ENCODE measurements at regions not wholly inside any gene's neighbourhood (a gene's known extent, or its start where the extent isn't known, plus 50 kb on each side); places are given as distances from the start of the nearest gene placed in this dataset.

DNA sequence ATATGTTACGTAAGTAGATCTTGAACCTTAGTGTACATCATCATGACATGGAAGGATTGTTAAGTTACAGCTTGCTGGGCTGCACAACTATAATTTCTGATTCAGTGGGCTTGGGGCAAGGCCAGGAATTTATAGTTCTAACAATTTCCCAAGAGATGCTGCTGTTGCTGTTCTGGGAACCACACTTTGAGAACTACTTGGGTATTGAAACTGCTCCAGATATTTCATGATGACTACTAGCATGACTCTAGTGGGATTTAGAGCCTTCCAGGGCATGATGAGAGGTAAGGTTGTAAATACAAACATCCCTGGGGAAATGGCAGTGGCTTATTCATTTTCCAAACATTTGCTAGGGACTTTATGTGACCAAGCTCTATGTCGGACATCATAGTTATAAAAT, 904.8 kb upstream of the SEL1L start:
- DNase-seq (ENCODE audit: low read depth in 2 of 2), result no peak

DNA sequence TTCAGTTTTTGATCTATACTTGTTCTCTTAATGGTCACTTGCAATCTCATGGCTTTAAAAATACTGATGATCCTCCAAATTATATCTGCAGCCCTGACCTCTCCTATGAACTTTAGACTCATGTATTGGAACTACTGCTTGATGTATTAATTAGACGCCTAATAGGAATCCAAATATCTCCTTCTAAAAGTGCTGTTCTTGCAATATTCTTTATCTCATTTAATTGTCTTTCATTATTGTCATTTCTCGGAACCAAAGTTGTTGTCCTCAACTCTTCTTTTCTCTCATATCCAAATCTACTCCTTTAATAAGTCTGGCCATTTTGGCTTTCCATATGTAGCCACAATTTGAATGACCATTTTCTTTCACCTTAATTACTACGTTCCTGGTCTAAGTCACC, 907.6 kb upstream of the SEL1L start:
- DNase-seq (ENCODE audit: low read depth in 2 of 2), result no peak

DNA sequence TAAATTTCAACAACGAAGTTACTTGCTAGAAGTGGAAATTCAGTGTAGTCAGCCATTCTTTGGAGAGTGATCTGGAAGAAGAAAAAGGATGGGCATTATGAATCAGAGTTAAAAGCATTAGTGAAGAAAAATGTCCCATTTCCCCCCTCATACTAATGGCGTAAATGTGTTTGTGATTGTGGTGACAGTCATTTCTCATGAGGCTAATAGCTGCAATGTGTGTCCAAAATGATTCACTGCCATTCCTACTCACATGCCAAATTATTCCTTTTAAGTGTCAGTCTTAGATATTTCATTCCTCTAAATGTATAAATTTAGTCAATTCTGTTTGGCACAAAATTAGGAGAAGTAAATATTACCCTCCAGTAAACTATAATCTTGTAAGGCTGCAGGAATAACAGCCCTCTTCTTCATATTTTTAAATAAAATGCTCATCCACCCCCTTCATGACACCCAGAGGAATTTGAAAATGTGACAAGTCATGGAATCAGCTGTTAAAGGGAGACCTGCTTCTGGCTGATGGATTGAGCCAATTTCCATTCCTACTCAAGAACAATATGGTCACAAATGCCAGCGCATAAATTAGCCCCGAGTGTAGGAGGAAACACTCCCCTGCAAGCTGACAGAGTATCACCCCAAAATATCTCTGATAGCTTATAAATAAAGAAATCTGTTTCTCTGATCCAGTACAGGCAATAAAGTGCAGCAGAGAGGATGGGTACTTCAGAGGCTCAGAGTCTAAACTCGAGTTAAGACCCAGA, 912.3 kb upstream of the SEL1L start:
- DNase-seq (ENCODE audit: low read depth in 2 of 2), result no peak

DNA sequence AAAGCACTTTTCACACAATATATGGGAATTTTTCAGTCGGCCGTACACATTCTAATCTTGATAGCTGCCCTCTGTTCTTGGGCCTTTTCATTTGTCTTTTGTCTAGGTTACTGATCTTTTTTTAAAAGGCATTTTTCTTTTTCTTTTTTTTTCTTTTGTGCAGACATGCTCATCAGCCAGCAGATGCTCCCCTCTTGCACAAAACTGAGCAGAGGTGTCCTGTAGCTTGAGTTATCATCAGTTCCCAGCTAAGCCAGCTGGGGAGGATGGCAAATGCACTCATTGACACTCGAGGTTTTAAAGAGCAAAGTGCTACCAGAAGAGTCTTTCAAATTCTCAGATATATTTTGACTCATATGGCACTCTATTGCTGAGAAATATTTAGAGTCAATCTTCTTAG, 913.9 kb upstream of the SEL1L start:
- no peak for DNase-seq (ENCODE audit: low read depth in 2 of 2)

DNA sequence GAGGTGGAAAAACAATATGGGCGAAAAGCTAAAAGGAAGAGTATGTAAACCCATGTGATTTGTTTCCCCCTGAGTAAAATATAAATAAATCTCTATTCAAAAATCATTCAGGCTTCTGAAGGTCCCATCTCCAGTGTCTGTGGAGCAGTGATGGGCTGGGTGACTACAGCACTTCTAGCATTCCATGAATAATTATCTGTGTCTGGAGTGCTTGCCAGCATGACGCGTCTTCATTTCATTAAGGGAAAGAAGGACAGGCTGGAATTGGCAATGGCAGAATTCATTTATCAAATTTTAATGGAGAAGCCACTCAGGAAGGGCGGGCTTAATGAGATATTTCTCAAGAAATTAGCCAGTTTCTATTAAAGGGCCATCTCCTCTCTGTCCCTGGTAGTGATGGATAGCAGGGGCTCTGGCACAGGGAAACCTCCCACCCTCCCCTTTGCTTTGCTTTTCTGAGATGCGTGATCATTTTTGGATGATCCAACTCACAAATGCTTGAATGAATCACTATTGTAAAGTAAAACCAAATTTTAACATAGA, 916.3 kb upstream of the SEL1L start:
- DNase-seq (ENCODE audit: low read depth in 2 of 2), result no peak

DNA sequence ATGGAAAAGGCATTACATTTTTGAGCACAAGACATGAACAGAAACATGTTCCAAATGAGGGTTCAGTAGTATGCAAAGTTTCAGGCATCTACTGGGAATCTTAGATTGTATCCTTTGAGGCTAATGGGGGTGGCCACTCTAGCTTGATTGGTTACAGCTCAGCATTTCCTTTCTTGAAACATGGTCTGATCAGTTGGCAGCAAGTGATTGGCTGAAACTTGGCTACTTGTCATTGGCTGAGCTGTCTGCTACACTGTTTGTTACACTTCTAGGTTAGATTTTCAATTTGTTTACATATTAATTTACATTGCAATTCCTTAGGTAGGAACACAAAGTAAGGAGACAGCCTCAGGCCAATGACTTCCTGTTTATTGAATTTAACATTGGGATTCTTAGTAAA, 918.0 kb upstream of the SEL1L start:
- DNase-seq (ENCODE audit: low read depth in 2 of 2), result no peak

DNA sequence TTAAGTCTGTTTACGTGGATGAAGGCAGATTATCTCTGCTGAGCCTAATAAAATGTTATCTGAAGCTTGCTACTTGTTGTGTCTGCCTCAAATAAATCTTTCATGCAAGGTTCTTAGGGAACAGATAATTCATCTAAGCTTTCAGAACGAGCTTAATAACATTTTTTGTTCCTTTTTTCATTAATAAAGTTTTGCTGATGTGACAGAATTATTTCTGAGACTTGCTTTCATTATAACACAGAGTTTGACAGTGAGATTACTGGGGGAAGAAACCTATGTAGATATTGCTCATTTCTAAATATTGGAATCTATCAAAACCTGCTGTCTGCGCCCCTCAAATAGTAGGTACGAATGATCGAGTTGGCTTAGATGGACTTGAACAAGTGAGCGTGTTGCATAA, 948.7 kb upstream of the SEL1L start:
- DNase-seq (ENCODE audit: low read depth in 2 of 2), result no peak

DNA sequence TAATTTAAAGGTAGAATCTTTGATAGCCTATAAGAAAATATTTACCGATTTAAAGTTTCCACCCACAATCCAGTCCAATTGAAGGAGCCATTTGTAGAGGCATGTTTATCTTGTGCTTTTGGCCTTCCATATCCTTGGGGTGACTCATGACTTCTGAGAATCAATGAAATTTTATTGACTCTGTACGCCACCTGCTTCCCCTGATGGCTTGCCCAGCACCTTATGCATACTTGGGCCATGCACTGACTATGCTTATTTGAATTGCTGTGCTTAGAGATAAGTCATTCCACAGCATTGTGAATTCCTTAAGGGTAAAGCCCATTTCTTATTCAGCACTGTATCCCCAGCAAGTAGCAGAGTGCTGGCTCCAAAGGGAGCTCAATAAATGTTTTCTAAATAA, 954.8 kb upstream of the SEL1L start:
- DNase-seq (ENCODE audit: low read depth in 2 of 2), result no peak

DNA sequence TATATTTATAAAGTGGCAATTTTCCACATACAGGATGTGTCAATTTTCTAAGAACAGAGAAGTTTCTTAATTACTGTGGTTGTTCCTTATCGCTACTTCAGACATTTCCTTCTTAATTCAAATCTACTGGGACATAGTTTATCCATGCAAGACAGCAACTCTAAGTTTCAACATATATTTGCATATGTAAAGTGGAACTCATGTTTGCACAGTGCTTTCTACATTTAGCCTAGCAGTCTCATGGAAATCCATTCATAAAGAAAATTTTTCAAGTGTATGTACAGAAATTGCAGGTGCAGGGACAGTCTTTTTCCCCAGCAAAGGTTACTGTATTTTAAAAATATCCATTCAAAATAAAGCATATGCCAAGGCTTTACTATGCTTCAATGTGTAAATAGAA, 956.7 kb upstream of the SEL1L start:
- no peak for DNase-seq (ENCODE audit: low read depth in 2 of 2)

DNA sequence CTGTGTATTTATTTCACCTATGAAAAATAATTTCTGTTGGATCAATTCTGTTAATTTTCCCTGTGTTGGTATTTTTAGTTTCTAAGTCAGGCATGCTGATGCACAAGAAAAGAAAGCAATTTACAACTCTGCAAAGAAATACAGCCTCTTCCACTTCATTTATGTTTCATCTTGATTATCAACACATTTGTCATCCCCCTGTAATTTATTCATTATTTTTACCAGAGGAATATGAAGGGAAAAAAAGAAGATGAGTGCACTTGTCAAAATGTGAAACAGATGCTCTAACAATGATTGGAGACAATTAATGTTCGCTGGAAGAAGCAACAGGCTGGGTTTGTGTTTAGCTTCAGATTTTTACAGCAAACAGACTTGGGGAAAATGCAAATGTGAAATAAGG, 958.5 kb upstream of the SEL1L start:
- no peak for DNase-seq (ENCODE audit: low read depth in 2 of 2)

DNA sequence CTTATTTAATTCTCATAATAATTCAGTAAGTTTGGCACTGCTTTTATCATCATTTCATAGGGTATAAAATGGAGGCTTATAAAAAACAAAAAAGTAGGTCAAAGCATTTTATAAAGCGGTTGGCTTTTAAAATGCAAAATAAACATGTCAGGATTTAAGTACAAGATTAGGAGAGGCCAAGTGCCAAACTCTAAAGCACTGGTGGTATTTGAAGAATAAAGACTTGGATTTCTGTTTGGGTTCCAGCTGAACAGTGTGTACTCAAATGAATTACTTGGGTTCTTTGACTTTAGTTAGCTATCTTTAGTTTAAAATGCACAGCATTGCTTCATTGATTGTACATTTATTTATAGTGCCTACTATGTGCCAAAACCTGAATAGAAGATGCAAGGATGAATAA, 966.6 kb upstream of the SEL1L start:
- DNase-seq (ENCODE audit: low read depth in 2 of 2), result no peak

DNA sequence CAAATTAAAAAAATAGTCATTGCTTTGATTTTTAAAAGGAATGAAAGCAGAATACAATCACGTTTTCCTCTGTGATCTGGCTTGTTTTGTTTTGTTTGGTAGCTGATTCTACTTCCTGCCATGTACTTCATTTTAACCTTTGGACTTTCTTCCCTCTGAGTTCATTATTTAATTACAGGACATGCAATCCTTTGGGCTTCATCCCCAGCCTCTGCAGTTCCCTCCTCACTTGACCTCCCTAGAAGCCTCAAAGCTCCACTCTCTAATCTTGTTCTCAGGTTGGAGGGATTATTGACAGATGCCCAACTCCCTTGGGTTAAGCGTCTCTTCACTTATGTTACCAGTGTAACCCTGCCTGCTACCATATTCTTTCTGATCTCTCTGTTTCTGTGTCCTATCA, 967.9 kb upstream of the SEL1L start:
- DNase-seq (ENCODE audit: low read depth in 2 of 2), result no peak

DNA sequence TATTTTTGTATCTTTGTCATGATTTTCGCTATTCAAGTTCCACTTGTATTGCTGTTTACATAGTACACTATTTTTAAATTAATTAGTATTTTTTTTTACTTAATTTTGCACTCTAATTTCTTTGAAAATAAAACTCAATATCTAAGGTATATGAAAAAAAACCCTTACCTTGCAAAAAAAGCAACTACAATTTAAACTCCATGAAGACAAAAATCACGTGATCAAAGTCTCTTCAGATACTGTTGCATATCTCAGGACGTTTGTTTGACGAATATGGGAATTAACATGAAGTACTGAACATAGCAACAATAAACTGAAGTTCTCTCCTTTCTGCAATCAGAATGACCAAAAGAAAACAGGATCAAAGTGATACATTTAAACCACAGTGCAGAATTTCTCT, 968.4 kb upstream of the SEL1L start:
- DNase-seq (ENCODE audit: low read depth in 2 of 2), result no peak

DNA sequence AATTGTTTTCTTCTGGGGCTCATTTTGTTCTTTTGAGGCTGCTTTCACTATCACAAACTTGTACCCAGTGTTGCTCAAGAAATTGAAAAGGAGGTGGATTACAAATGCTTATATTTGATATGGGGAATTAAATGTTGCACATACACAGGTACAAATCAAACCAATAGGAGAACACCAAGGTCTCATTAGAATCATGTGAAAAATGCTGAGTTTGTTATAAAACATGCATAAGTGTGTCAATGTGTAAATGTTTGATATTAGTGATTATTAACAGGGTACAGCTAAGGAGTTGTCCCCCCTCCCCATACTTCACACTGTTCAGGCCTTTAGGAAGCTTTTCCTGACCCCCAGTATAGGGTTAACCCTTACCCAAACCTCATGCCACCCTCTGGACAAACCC, 971.2 kb upstream of the SEL1L start:
- DNase-seq (ENCODE audit: low read depth in 2 of 2), result no peak

DNA sequence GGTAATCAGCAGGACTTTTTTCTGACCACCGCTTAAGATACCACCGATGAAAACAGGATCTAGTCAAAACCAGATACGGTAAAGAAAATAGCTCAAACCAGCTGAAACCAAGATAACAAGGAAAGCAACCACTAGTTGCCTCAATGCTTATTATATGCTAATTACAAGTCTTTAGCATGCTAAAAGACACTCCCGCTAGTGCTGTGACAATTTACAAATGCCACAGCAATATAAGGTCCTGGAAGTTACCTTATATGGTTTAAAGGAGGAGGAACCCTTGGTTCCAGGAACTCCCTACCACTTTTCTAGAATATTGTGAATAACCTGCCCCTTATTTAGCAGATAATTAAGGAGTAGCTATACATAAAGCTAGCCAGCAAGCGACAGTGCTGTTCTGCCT, 976.4 kb upstream of the SEL1L start:
- no peak for DNase-seq (ENCODE audit: low read depth in 2 of 2)

DNA sequence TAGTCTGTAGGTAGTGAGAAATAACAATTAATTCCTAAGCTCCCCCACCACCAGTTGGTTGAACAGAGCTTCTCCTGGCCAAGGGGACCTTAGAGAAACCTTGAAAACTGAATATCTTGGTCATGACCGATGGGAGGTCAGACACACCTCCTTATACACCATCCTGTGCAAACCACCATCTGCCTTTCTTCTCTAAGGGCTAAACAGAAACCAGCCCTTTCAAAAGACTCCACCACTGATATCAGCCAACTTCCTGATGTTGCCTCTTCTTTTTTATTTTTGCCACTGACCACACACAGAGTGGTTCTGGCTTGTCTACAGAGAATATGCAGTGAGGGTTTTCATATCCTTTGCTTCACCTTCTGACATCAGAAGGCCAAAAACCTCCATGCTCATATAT, 977.7 kb upstream of the SEL1L start:
- DNase-seq (ENCODE audit: low read depth in 2 of 2), result no peak

DNA sequence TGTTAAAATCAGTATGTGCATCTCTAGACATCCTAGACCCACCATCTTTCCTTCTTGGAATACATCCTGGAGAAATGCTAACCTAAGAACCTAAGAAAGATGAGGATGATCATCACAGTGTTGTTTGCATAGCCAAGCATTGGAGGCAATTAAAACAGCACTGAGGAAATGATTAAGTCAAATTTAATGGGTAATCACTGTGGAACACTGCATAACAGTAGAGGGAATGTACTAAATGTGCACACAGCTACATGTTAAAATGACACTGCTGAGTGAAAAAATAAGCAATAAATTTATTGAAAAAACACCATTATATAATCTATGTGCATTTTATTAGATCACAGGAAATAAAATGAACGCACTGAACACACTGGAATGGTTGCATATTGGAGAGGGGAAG, 987.1 kb upstream of the SEL1L start:
- DNase-seq (ENCODE audit: low read depth in 2 of 2), result no peak

DNA sequence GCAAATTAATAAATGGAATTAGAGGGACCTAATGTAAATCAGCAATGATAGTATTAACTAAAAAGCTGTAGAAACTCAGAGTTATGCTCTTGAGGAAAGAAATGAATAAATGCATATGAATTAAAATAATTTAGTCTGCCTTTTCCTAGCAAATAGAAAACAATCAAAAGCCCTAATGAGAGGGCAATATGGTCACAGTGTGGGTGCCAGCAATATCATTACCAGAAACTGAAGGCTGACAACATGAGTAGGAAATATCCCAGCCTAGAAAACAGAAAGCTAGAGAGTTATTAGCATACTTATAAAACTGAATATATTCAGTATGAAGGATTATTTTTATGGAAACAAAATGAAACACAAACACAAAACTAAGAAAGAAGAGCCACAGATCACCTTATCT, 987.5 kb upstream of the SEL1L start:
- no peak for DNase-seq (ENCODE audit: low read depth in 2 of 2)

DNA sequence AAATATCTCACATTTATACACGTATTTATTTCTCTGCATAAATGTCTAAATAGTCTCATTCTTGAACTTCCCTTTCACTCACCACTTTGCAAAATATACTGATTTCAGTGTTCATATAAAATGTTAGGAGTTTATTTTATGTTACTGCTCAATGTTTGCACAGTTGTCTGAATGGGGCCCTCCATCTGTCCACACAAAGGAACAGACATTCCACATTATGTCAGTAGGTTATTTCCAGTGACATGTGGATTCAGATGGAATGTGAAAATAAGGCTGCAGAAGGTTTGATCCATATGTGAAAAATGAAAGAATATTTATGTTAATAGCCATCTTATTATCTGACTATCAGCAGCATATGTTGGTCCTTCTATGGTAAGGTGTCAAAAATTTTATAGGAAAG, 994.4 kb upstream of the SEL1L start:
- DNase-seq (ENCODE audit: low read depth in 2 of 2), result no peak

DNA sequence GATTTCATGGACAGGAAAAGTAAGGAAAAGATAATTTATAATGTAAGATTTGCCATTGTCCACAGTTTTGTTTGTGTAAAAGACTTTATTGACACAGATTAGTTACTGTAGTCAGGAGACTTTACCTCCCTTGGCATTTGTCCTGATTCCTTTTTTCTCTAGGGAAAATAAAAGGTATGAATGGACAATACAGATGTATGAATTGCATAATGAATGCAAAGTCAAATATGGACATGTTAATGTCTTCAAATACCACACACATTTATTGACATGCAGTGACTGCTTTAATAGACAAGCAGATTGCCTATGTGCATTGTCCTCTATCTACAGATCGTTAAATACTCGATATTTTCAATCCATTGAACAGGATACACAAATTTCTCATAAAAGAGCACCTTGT, 999.7 kb upstream of the SEL1L start:
- no peak for DNase-seq (ENCODE audit: low read depth in 2 of 2)

DNA sequence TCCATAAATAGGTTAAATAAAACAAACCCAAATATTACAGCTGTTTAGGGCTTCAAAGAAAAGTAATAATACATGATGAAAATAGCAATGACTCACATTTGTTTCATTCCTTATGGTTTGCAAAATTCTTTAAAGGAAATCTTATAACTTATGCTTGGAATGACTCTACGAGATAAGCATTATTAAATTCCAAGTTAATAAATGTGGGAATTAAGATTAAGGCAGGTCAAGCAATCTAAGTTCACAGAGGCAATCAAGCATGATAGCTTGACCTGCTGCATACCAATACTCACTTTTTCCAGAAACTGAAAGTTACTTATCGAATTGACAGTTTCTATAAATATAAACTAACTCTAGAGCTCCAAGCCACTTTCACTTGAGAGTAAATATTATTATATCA, 1002.9 kb upstream of the SEL1L start:
- no peak for DNase-seq (ENCODE audit: low read depth in 2 of 2)

DNA sequence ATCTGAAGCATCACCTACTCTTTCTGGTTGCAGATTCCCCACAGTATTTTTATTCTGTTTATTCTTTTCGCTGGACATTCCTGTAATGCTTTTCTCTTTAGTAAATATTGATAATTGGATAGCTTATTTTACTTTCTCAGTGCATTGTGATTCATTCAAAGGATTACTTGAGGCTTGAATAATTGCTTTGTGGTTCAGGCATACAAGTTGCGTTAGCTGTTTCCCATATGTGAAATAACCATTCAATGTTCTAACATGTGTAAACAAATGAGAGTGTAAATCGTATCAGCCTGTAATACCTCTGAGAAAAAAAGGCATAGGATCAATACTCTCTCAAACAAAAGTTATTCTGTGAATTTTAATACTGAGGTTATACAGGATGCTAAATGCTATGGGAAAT, 1004.2 kb upstream of the SEL1L start:
- DNase-seq (ENCODE audit: low read depth in 2 of 2), result no peak

DNA sequence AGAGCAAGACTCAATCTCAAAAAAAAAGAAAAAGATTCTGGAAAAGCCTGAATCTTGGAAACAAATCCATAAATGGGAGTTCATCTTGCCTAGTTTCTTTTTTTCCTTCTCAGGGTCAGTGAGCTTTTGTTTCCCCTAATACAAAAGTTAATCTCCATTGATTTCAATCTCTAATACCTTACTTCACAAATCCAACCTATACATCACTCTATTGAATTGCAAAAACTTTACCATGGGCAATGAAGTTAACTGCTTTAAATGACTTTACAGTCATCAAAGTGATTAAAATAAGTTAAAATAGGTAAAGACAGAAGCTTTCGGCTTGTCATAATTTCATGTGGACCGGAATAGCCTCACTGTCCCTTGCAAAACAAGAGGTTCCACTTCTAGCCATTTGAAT, 1012.7 kb upstream of the SEL1L start:
- DNase-seq (ENCODE audit: low read depth in 2 of 2), result no peak

DNA sequence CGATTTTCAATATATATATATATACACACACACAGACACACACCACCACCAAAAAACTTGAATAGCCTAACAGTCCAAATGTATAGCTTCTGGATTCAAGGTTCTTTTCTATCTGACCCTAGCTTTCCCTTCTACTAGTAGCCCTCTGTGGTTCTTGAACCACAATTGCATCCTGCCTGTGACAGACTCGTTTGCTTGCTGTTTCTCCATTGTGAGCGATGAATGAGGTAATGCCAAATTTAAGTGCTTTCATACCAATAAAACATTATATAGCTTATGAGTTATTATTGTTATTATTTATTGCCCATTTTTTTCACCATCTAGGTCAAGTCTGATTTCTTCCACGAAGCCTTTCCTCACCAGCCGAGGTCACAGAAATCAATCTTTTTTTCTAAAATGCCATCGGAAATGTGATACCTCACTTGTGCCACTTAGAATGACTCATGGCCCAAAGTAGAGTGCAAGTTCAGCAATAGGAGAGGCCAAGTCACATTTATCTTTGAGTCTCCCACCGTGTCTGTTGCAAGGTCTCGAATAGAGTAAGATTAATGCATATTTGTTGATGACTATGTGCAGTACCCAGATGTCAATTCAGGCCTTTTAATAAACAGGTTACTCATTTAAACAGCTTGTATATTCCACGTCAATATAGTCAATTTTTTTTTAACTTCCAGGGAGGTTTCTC, 1015.8 kb upstream of the SEL1L start:
- DNase-seq (ENCODE audit: low read depth in 2 of 2), result no peak

Measured in stimulated activated CD4-positive, alpha-beta T cell treated with anti-CD3 and anti-CD28 coated beads, Interleukin-1b, Interleukin-23, amount 100 ng/mL, for 4 hours (primary cell).